K562 (cell line): ENCODE measurements at regions not wholly inside any gene's neighbourhood (a gene's known extent, or its start where the extent isn't known, plus 50 kb on each side); places are given as distances from the start of the nearest gene placed in this dataset.

Experiments used
- ATAC-seq: fragments of 200-7000 bp; cut with Tn5 transposase; 3 replicates; pipeline ENCODE4 v1.9.1; 2020; ENCODE audit warnings: moderate library complexity
- BruUV-seq: library from RNA; stranded (reverse); fragments of 400-500 nt; replicated peaks from 2 replicates; lab custom pipeline; 2021; lab: Mats Ljungman, UMichigan
- CTCF ChIA-PET: fragments of 300-600 bp; formaldehyde crosslinking; extraction: SDS; loops from one replicate; lab custom pipeline; 2021; ENCODE audit warnings: low intra/inter-chr PET ratio; lab: Yijun Ruan, JAX
- POLR2A ChIA-PET: fragments of 300-600, 350-650 bp; sonication (Branson Sonifier 250); formaldehyde crosslinking; extraction: SDS; loops from one replicate; lab custom pipeline; 2021; ENCODE audit warnings: antibody characterized with exemption, inconsistent platforms; lab: Yijun Ruan, JAX
- DNase-seq, 4 experiments: peaks; one replicate each; pipeline versions ENCODE4 v3.0.0 to v3.0.0-alpha.2; 2011 to 2018; ENCODE audit warnings: low spot score in 3 of 4, mixed read lengths in 3 of 4; ENCODE audit errors: extremely low read depth in 1 of 4
- FAIRE-seq: peaks from 2 replicates; lab custom pipeline; 2011; peaks lifted over from hg19 to GRCh38; lab: Jason Lieb, UNC
- H2AFZ ChIP-seq: 2 replicates; pipeline ENCODE4 v1.6.0; 2011; ENCODE audit warnings: low read depth, low read length, control low read depth, inconsistent platforms
- H3K27ac ChIP-seq: fragments of 200-600 bp; 3 replicates; pipeline ENCODE4 v1.8.0; 2011; ENCODE audit warnings: low read depth, mild to moderate bottlenecking, control low read depth, inconsistent platforms, low read length, moderate library complexity, mixed read lengths; ENCODE audit errors: extremely low read depth
- H3K27me3 ChIP-seq, 2 experiments: fragments of 300-600 bp in 1 of 2; 2 replicates in 1 of 2; 3 replicates in 1 of 2; pipeline versions ENCODE4 v1.6.0 to v1.8.0; 2011; ENCODE audit warnings: inconsistent platforms in 2 of 2, low read length in 2 of 2, mild to moderate bottlenecking in 1 of 2, mixed read lengths in 1 of 2, moderate library complexity in 1 of 2; ENCODE audit not compliant: control insufficient read depth in 2 of 2, insufficient read depth in 2 of 2
- H3K36me3 ChIP-seq: fragments of 300-600 bp; 3 replicates; pipeline ENCODE4 v1.8.0; 2011; ENCODE audit warnings: mild to moderate bottlenecking, low read length, inconsistent platforms; ENCODE audit not compliant: control insufficient read depth, insufficient read depth
- H3K4me1 ChIP-seq, 2 experiments: fragments of 200-600 bp in 1 of 2; replicated peaks in 1 of 2; 2 replicates in 1 of 2; 3 replicates in 1 of 2; pipeline versions ENCODE4 v1.5.1 to v1.8.0; 2011; ENCODE audit warnings: inconsistent platforms in 2 of 2, low read length in 2 of 2, mild to moderate bottlenecking in 1 of 2, mixed read lengths in 1 of 2, moderate library complexity in 1 of 2; ENCODE audit not compliant: control insufficient read depth in 2 of 2, insufficient read depth in 2 of 2
- H3K4me2 ChIP-seq: 2 replicates; pipeline ENCODE4 v1.6.1; 2011; ENCODE audit warnings: low read length, control low read depth, inconsistent platforms, mixed read lengths; ENCODE audit not compliant: insufficient read depth
- H3K4me3 ChIP-seq: fragments of 200-600 bp; sonication (generic), shearing (Covaris generic); 2 replicates; pipeline ENCODE4 v1.5.1; 2016; ENCODE audit warnings: control low read depth, inconsistent platforms
- H3K79me2 ChIP-seq: fragments of 200-600 bp; 3 replicates; pipeline ENCODE4 v1.8.0; 2011; ENCODE audit warnings: low read length, inconsistent platforms; ENCODE audit not compliant: control insufficient read depth, insufficient read depth
- H3K9ac ChIP-seq, 2 experiments: 2 replicates each; pipeline versions ENCODE4 v1.6.0 to v1.6.1; 2011; ENCODE audit warnings: low read depth in 2 of 2, low read length in 2 of 2, control low read depth in 1 of 2, inconsistent platforms in 1 of 2, mild to moderate bottlenecking in 1 of 2, mixed read lengths in 1 of 2; ENCODE audit not compliant: insufficient read depth in 1 of 2
- H3K9me1 ChIP-seq: one replicate; pipeline ENCODE4 v1.6.0; 2011; ENCODE audit warnings: inconsistent platforms, mild to moderate bottlenecking, low read length, moderate library complexity; ENCODE audit not compliant: control insufficient read depth, insufficient read depth
- H3K9me3 ChIP-seq: replicated peaks from 2 replicates; pipeline ENCODE4 v1.5.1; 2011; ENCODE audit warnings: low read depth, low read length, inconsistent platforms; ENCODE audit not compliant: control insufficient read depth, insufficient read depth
- H4K20me1 ChIP-seq: replicated peaks from 2 replicates; pipeline ENCODE4 v1.6.1; 2011; ENCODE audit warnings: low read length, inconsistent platforms, mixed read lengths; ENCODE audit not compliant: control insufficient read depth, insufficient read depth
- NCOR1 ChIP-seq: fragments of 450-650 bp; IDR thresholded peaks from 2 replicates; pipeline ENCODE4 v1.6.1; 2016; ENCODE audit warnings: mild to moderate bottlenecking, moderate library complexity
- NEUROD1 ChIP-seq: fragments of 150-350 bp; IDR thresholded peaks from 2 replicates; pipeline ENCODE4 v1.6.1; 2014; ENCODE audit warnings: borderline replicate concordance, low read length, low read depth; ENCODE audit not compliant: partially characterized antibody
- RAD51 ChIP-seq: fragments of 450-650 bp; IDR thresholded peaks from 2 replicates; pipeline ENCODE4 v1.7.1; 2016; ENCODE audit warnings: low read depth, mild to moderate bottlenecking, borderline replicate concordance
- RBM15 ChIP-seq: fragments of 200-400 bp; formaldehyde crosslinking; IDR thresholded peaks from 2 replicates; pipeline ENCODE4 v1.6.1; 2018; ENCODE audit warnings: mild to moderate bottlenecking, low read length, moderate library complexity; ENCODE audit not compliant: insufficient read depth
- RCOR1 ChIP-seq, 2 experiments: IDR thresholded peaks; 2 replicates each; pipeline ENCODE4 v1.6.1; 2012; ENCODE audit warnings: low read depth in 2 of 2, low read length in 2 of 2, borderline replicate concordance in 1 of 2, improper control_type of control experiment in 1 of 2
- SRSF1 ChIP-seq: fragments of 200-400 bp; formaldehyde crosslinking; IDR thresholded peaks from 2 replicates; pipeline ENCODE4 v1.6.1; 2017; ENCODE audit warnings: mild to moderate bottlenecking, low read depth, low read length, moderate library complexity
- TAF1 ChIP-seq: IDR thresholded peaks from 2 replicates; pipeline ENCODE4 v1.6.1; 2011; ENCODE audit warnings: mild to moderate bottlenecking, low read length, moderate library complexity; ENCODE audit not compliant: insufficient read depth, control insufficient read depth, severe bottlenecking; ENCODE audit errors: extremely low read depth
- USF2 ChIP-seq: sonication (generic); formaldehyde crosslinking; IDR thresholded peaks from 2 replicates; pipeline ENCODE4 v1.5.0; 2020; ENCODE audit warnings: missing genetic modification reagents
- ZNF212 ChIP-seq: fragments of 450-650 bp; formaldehyde crosslinking; IDR thresholded peaks from 2 replicates; pipeline ENCODE4 v1.4.0; 2020; ENCODE audit warnings: mild to moderate bottlenecking
- ZNF778 ChIP-seq: fragments of 450-650 bp; formaldehyde crosslinking; IDR thresholded peaks from 2 replicates; pipeline ENCODE4 v1.4.0; 2020; ENCODE audit warnings: mild to moderate bottlenecking, moderate library complexity
- WGBS: fragments of 100-300 bp; shearing (Covaris generic); methylation state at CpG from one replicate; pipeline ENCODE4 v1.1.6; 2016; ENCODE audit warnings: low coverage, mixed read lengths; ENCODE audit not compliant: insufficient coverage; ENCODE audit errors: missing lambda C conversion rate; 5-methylcytosine and 5-hydroxymethylcytosine counted together
- in situ Hi-C: fragments of 300-500 bp; cut with MboI; formaldehyde crosslinking; loops from 4 replicates; pipeline ENCODE4 v1.15.0; 2018; ENCODE audit warnings: inconsistent platforms, mixed read lengths
- intact Hi-C: fragments of 100-400 bp; cut with micrococcal nuclease; formaldehyde crosslinking; loops from 2 replicates; pipeline ENCODE4 v1.14.2; 2022

- TF ChIP-seq RCOR1 (IDR thresholded peaks at IDR 0.05; ENCODE audit: borderline replicate concordance in 1 of 2, low read depth in 2 of 2, low read length in 2 of 2) (no peak), RBM15 (no peak), NCOR1 (no peak), TAF1 (no peak), ZNF212 (CRISPR knock-in tag) (no peak), USF2 (CRISPR knock-in tag) (peak; percentile 65), ZNF778 (CRISPR knock-in tag) (no peak), RAD51 (peak; percentile 43)
Observed at GRCh38 chr16:86362155-86362849, 148.0 kb upstream of the FOXF1 start (continued).

- no peaks in the 10 kb centered on the region for H3K9me3 ChIP-seq
- no peak overlapping the region for H3K27ac ChIP-seq
- no TSS peak for BruUV-seq
- H3K9me1 ChIP-seq = no peaks in the 10 kb centered on the region
- CTCF ChIA-PET = no interaction called here
- in situ Hi-C loops (no loop called here), intact Hi-C loops (no loop called here)
- no peaks in the 10 kb centered on the region for H4K20me1 ChIP-seq
- DNase-seq (no peak), ATAC-seq (no peak), FAIRE-seq (no peak)
- H2AFZ ChIP-seq = no peak overlapping the region
- POLR2A ChIA-PET = no interaction called here
- no peaks in the 10 kb centered on the region for H3K36me3 ChIP-seq
- 0% methylated on average over 4 of the region's 4 CpGs for WGBS
- TF ChIP-seq NEUROD1 (no peak), SRSF1 (no peak)
- no peak overlapping the region for H3K4me3 ChIP-seq
- H3K9ac ChIP-seq = no peak overlapping the region
- H3K4me2 ChIP-seq = no peak overlapping the region
- no peaks in the 10 kb centered on the region; a peak in 1 of 5 replicates for H3K4me1 ChIP-seq
- H3K27me3 ChIP-seq = peaks cover 10 to 35% of the 10 kb centered on the region in 2 experiments; a peak in 4 of 5 replicates
- no peaks in the 10 kb centered on the region for H3K79me2 ChIP-seq
Observed at GRCh38 chr16:86363057-86363490, 147.3 kb upstream of the FOXF1 start.
